Progenitor cell of endocrine pancreas (in vitro differentiated cells): ENCODE measurements at regions not wholly inside any gene's neighbourhood (a gene's known extent, or its start where the extent isn't known, plus 50 kb on each side); places are given as distances from the start of the nearest gene placed in this dataset.

Source experiments
- DNase-seq: peaks from one replicate; pipeline ENCODE4 v3.0.0; 2021; ENCODE audit warnings: low spot score; ENCODE audit not compliant: unreplicated experiment
- H3K27ac Mint-ChIP-seq: 2 replicates; pipeline ENCODE4 v1.8.0; 2021; ENCODE audit warnings: mild to moderate bottlenecking, moderate library complexity, mixed read lengths
- H3K27me3 Mint-ChIP-seq: 2 replicates; pipeline ENCODE4 v1.8.0; 2021; ENCODE audit warnings: mixed read lengths
- H3K36me3 Mint-ChIP-seq: 2 replicates; pipeline ENCODE4 v1.8.0; 2022; ENCODE audit warnings: mixed read lengths; ENCODE audit not compliant: insufficient read depth
- H3K4me1 Mint-ChIP-seq: 2 replicates; pipeline ENCODE4 v1.8.0; 2021; ENCODE audit warnings: low read depth, mixed read lengths
- H3K4me3 Mint-ChIP-seq: 2 replicates; pipeline ENCODE4 v1.8.0; 2021; ENCODE audit warnings: low read depth, mild to moderate bottlenecking, moderate library complexity, mixed read lengths
- H3K9me3 Mint-ChIP-seq: 2 replicates; pipeline ENCODE4 v1.8.0; 2021; ENCODE audit warnings: low read depth, mixed read lengths
- CTCF ChIP-seq: fragments of 200-600 bp; sonication (generic); IDR thresholded peaks from one replicate; pipeline ENCODE4 v1.5.0; 2021; ENCODE audit warnings: antibody characterized with exemption, mild to moderate bottlenecking; ENCODE audit not compliant: unreplicated experiment

GRCh38 chr9:10855847-10856246, 243.0 kb upstream of the PTPRD start:
- no peak overlapping the region for H3K4me3 Mint-ChIP-seq
- no peaks in the 10 kb centered on the region for H3K27me3 Mint-ChIP-seq
- peaks cover 3% of the 10 kb centered on the region for H3K4me1 Mint-ChIP-seq
- no peaks in the 10 kb centered on the region for H3K9me3 Mint-ChIP-seq
- no peak overlapping the region for H3K27ac Mint-ChIP-seq
- no peak for DNase-seq
- no peaks in the 10 kb centered on the region for H3K36me3 Mint-ChIP-seq
- peak; percentile 76 for TF ChIP-seq CTCF

- no peaks in the 10 kb centered on the region for H3K9me3 Mint-ChIP-seq
- no peak overlapping the region for H3K4me3 Mint-ChIP-seq
- peaks cover 3% of the 10 kb centered on the region for H3K4me1 Mint-ChIP-seq
- H3K36me3 Mint-ChIP-seq, result no peaks in the 10 kb centered on the region
- TF ChIP-seq CTCF, result no peak
- DNase-seq, result no peak
- no peak overlapping the region for H3K27ac Mint-ChIP-seq
- H3K27me3 Mint-ChIP-seq, result no peaks in the 10 kb centered on the region
These were observed 246.0 kb upstream of the PTPRD start for GRCh38 chr9:10858817-10859216.

- no peak overlapping the region for H3K4me3 Mint-ChIP-seq
- no peaks in the 10 kb centered on the region for H3K4me1 Mint-ChIP-seq
- TF ChIP-seq CTCF, result no peak
- H3K27ac Mint-ChIP-seq, result no peak overlapping the region
- no peaks in the 10 kb centered on the region for H3K36me3 Mint-ChIP-seq
- H3K9me3 Mint-ChIP-seq, result no peaks in the 10 kb centered on the region
- no peak for DNase-seq
- H3K27me3 Mint-ChIP-seq, result no peaks in the 10 kb centered on the region
These were observed 250.7 kb upstream of the PTPRD start for GRCh38 chr9:10863476-10863875.

- no peak for TF ChIP-seq CTCF
- Mint-ChIP-seq H3K36me3 (no peaks in the 10 kb centered on the region), H3K4me3 (no peak overlapping the region), H3K9me3 (peaks cover 4% of the 10 kb centered on the region), H3K4me1 (no peaks in the 10 kb centered on the region), H3K27ac (no peak overlapping the region), H3K27me3 (no peaks in the 10 kb centered on the region)
- no peak for DNase-seq
These were observed 254.4 kb upstream of the PTPRD start for GRCh38 chr9:10867194-10867593.

GRCh38 chr9:10869687-10870086, 256.9 kb upstream of the PTPRD start:
- H3K4me1 Mint-ChIP-seq, result no peaks in the 10 kb centered on the region
- H3K4me3 Mint-ChIP-seq, result no peak overlapping the region
- no peak for TF ChIP-seq CTCF
- no peaks in the 10 kb centered on the region for H3K27me3 Mint-ChIP-seq
- DNase-seq, result no peak
- H3K36me3 Mint-ChIP-seq, result no peaks in the 10 kb centered on the region
- peaks cover 7% of the 10 kb centered on the region for H3K9me3 Mint-ChIP-seq
- no peak overlapping the region for H3K27ac Mint-ChIP-seq

GRCh38 chr9:10873999-10874398, 261.2 kb upstream of the PTPRD start:
- H3K9me3 Mint-ChIP-seq, result peaks cover 7% of the 10 kb centered on the region
- no peak overlapping the region for H3K4me3 Mint-ChIP-seq
- H3K36me3 Mint-ChIP-seq, result no peaks in the 10 kb centered on the region
- no peaks in the 10 kb centered on the region for H3K27me3 Mint-ChIP-seq
- no peak for TF ChIP-seq CTCF
- DNase-seq, result no peak
- no peaks in the 10 kb centered on the region for H3K4me1 Mint-ChIP-seq
- no peak overlapping the region for H3K27ac Mint-ChIP-seq
